A204.1 (cell line): ENCODE measurements at regions not wholly inside any gene's neighbourhood (a gene's known extent, or its start where the extent isn't known, plus 50 kb on each side); places are given as distances from the start of the nearest gene placed in this dataset.

Experiments used
- FAIRE-seq: peaks from 2 replicates; lab custom pipeline; 2012; peaks lifted over from hg19 to GRCh38; lab: Jason Lieb, UNC

DNA sequence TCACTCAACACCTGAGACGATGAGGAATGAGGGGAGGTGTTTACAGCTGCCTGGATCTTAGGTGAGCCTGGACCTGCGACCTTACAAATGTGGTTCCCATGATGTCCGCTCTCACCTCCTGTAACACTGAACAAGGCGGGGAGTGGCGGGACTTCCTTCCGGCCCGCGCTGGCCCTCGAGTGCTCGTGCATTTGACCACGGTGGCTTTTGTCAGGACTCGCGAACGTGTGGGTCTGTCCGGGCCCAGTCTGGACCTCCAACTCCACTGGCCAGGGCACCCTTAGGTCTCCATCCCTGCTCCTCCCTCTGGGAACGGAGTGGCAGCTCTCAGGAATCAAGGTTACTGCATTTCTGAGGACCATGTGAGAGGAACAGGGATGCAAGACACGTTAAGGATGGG is 263.0 kb upstream of the SALL3 start:
- no peak for FAIRE-seq

DNA sequence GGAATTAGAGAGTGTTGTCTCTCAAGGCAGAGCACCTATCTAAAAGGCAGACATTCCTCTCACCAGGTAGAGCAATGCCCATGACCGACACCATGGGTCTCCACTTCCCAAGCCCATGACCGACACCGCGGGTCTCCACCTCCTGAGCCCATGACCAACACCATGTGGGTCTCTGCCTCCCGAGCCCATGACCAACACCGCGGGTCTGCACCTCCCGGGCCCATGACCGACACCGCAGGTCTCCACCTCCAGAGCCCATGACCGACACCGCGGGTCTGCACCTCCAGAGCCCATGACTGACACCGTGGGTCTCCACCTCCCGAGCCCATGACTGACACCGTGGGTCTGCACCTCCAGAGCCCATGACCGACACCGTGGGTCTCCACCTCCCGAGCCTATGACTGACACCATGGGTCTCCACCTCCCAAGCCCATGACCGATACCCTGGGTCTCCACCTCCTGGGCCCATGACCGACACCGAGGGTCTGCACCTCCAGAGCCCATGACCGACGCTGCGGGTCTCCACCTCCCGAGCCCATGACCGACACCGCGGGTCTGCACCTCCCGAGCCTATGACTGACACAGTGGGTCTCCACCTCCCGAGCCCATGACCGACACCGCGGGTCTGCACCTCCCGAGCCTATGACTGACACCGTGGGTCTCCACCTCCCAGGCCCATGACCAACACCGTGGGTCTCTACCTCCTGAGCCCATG is 262.4 kb upstream of the SALL3 start:
- no peak for FAIRE-seq

DNA sequence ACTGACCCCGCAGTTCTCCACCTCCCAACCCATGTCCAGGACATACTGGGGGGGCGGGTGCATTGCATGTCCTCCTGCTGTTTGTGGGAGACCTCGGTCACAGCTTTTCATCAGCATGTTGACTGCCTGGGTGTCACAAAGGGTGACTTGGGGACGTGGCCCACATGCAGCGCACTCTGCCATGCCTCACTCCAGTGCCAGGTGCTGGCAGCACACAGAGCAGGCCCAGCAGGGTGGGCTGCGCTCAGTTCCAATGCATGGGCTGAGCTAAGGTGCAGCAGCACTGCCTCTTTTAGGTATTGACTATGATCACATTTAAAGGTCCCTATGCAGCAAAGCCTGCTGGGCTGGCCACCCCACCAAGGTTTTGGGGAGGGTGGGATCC is 261.9 kb upstream of the SALL3 start:
- FAIRE-seq: no peak

DNA sequence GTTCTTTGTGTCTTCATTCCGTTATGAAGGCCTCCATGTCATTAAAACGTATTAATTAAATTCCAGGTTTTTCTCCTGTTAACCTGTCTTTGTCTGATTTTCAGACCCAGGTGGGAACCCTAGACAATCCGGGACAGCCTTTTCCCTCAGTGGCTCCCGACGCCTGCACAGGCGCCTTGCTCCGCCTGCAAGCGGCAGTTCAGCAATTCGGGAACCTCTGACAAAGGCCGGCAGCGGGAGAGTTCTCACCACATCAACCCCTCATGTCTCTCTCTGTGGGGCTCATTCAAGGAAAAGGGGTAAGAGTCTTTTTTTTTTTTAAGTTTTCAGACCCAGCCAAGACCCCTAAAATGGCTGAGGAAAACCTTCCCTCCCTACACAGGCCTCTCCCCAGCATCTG is 259.8 kb upstream of the SALL3 start:
- FAIRE-seq: no peak

DNA sequence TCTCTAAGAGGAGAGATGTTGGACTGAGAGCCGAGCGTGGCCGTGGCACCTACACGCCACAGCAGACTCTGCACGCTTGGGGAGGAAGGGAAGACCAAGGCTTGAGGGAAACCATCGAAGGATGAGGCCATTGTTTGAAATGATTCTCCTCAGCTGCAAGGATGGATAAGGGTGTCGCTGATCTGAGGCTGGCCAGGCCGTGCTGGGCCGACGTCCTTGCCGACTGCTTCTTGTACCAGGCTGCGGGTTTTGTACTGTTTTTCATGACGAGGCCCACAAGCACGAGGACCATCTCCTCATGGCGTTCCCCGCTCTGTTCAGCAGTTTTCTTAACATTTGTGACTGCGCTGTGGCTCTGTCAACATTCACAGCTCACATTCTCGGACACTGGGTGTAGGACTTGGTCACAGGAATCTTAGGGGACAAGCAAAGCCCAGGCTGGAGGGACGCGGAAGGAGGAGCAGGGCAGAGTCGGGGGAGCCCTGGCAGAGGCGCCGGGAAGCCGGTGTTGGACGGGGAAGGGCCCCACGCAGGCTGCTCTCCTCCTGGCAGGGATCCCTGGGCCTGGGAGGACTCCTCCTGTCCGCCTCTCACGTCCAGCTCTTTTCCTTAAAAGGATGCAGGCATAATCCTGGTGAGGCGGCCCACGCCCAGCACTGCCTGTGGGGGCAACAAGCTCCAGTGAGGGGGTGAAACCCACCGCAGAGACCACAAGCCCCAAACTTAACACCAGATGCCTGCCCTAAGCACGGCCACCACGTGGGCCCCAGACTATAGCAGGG is 259.0 kb upstream of the SALL3 start:
- FAIRE-seq: no peak

DNA sequence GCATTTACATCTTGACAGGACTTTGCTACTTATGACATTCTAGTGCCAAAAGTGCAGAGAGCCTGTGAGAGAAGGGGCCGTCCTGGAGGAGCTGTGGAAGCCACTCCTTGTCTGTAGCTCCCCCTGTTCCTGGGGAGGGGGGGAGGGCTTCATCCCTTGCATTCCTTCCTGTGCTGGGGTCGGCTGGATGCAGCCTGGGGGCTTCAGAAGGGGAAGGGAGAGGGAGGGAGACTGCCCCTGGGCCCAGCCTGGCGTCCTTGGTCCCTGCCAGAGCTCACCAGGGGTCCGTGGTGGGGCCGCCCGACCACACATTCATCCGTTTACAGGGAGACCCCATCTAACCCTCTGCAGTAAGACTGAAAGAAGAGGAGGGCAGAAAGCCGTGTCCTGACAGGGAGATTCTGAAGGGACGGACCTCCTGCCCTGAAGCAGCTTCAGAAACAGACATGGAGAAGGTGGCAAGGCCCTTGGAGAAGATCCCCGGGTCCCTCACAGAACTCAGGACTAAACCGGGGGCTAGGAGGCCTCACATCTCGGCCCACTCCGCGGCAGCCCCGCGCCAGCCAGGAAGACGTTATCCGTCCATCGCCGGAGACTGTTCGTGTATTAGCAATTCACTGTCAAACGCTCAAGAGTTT is 258.3 kb upstream of the SALL3 start:
- no peak for FAIRE-seq

DNA sequence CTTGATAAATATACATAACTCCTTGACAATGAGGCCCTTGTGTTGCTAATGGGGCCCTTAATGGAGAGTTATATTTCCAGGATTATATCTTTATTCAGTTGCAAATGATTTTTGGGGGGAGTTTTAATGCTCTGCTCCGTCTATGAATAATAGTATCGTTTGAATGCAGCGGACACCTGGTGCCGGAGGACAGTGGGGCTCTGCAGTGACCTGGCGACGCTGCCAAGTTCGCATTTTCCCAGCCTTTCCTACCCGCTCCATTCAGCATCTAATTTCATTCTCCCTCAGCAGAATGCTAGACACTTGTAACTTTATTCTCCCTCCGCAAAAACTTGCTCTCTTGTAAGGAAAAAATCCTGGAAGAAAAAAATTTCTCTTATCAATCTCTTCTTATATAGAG is 257.6 kb upstream of the SALL3 start:
- FAIRE-seq: no peak

DNA sequence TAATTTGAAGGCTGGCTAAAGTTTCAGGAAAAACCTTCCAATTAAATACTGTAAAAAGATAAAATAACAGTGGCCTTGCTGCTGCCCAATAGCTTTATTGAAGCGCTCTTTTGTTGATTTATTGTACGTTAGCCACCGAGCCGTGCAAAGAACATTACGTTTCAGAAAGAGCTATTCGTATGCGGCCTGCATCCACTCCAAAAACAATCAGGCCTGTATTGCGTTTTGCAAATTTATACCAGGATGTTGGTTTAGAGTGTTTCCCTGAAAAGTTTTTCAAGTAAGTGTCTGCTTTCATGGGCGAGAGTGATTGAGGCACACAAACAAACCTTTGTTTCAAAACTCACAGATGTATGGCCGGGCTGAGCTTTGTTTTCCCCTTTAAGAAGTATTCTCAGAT is 257.2 kb upstream of the SALL3 start:
- no peak for FAIRE-seq

DNA sequence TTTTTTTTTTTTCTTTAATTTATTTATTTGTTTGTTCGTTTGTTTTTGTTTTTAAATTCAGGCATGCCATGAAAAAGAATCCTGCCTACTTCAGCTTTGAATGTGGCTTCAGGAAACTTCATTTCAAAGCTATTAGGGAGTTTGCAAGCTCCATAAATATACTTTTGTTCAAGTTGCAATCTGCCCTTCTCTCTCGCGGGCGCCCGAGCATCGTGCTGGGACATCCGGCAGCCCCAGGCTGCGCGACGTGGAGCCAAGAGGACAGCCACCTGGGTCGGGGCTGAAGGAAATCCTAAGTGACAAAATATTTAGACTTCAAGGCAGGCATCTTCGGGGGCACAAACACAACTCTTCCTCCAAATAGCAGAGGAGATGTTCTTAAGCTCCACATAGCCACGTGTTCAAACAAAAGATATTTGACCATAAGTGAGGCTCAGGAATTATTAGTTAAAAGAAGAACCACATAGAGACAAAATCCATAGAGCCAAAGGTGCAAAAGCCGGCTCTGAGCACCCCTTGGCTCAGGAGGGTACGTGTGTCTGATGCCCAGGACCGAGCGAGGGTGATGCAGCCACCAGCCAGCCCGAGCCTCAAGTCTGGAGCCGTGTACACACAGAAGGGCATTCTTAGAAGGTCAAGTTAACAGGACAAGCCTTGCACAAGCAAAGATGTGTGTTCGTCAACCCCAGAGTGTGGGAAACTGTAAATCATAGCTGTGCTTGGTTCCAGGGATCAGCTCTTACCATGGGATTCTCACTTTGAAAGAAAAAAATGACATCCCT is 256.5 kb upstream of the SALL3 start:
- FAIRE-seq: no peak

DNA sequence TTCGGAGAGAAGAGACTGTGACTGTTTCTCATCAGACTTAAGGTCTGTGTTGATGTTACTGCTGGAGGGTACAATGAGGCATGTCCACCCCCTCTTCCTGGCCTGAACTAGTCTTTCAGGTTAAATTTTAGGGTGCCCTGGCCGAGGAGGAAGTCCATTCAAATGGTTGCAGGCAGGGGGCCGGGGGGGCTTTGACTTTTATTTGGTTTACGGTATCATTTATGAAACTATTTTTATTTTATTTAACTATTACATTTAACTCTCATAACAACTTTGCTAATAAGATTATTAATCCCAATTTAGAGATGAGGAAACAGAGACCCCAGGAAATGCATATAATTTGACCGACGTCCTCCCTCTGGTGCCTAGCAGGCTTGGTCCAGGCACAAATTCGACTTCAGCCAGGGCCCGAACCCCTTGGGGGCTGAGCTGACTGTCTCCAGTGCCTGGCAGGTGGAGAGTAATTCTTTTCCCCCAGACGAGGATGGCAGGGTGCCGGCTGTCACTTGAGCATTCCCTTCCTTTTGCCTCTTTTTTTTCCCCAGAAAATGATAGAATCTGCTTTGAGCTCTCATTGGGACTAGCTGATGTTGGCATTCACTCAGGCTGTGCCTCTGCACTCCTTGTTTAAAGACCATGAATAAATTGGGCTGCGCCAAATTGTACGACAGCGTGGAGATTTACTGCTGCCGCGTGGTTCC is 255.3 kb upstream of the SALL3 start:
- no peak for FAIRE-seq

DNA sequence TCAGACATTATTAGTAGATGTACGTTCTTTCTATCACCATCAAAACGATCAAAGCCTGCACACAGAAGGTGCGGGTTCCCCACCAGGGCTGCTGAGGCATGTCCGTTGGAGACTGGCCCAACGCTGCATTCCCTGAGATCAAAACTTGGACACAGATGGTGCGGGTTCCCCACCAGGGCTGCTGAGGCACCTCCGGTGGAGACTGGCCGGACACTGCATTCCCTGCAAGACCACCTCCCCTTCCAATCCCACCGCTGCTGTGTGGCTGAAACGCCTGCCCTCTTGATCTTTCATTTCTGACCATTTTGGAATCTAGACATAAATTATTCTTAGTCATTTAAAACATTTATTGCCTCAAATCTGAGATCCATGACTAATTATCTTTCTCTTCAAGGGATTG is 254.2 kb upstream of the SALL3 start:
- no peak for FAIRE-seq

DNA sequence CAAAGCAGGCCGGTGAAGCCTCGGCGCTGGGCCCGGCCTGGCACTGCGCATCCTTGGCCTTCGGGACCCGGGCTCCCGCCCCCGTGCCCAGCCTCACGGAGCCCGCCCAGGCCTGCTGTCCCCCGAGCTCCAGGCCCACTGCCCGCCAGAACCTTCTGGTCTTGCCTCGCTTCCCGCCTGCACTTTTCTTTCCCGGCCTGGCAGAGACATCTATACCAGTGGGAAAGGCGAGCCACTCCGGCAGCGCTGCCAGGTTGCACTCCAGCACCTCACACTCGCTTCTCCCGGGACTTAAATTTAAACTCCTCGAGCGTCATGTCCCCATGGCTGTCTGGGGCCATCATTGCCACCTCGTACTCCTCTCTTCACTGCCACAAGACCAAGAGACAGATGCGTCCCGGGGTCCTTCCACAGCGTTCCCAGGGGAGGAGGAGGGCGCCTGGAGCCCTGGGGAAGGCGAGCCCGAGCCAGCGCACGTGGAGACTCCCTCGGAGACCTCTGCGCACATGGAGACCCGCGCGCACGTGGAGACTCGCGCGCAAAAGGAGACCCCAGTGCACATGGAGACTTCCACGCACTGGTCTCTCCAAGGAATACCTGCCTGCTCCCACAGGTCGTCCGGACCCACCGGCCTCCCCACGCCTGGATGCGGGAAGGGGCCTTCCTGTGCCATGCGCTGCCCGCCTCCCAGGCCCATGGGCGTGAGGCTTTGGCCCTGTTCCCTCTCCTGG is 253.1 kb upstream of the SALL3 start:
- FAIRE-seq: no peak

DNA sequence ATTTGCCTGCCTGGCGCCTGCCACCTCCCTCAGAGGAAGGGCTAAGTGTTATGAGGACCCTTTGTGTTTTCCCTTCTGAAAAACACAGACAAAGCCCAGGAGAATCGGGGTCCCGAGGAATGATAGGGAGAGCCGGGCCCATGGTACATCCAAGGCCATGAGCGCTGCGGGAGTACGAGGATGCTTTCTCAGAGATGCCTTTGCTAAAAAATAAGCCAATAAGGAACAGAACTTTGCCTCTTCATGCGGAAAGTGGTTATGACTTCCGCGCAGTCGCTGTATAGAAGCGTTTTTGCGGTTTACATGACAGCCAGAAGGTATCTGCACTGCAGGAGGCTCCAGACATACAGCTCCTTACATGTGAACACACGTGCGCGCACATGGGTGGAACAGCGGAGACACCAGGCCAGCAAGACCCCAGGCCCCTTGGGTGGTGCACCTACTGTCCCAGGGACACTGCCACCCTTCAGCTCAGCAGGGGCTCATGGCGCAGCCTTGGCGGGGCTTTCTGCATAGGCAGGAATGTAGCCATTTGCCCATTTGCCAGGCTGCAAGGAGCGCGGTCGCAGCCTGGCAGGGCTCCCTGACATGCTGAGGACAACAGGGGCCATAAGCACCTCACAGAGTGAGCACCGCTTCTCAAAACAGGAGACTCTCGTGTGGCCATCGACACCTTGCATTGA is 252.4 kb upstream of the SALL3 start:
- FAIRE-seq: no peak

DNA sequence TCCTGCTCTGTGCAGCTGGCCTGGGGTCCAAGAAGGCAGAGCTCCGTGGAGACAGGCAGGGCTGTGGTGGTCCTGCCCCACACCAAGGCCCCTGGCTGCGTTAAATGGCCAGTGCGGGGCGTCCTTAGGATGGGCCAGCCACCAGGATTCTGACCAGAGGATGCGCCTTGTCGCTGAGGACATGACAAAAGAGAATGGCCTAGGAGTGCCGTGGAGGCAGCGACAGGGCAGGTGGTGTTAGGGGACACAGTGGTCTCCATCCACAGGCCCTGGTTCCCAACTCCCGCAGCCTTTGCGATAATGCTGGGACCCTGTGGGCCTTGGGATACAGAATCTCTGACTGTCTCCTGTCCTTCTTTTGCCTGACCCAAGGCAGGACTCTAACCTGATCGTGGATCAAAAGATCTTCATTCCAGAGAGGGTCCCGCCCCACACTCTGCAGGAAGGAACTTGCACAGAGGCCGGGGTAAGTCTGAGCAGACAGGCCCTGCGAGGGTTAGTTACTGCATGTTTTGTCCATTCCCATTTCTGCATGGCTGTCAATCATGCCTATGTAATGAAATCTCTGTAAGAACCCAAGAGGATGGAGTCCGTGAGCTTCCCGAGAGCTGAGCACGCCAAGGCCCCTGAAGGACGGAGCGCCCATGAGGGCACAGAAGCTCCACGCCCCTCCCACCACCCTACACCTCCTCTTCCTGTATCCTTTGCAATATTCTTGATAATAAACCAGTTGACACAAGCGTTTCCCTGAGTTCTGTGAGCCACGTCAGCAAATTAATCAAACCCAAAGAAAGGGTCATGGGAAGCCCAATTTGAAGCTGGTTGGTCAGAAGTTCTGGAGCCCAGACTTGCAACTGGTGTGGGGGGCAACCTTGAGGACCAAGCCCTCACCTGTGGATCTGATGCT is 251.5 kb upstream of the SALL3 start:
- no peak for FAIRE-seq

DNA sequence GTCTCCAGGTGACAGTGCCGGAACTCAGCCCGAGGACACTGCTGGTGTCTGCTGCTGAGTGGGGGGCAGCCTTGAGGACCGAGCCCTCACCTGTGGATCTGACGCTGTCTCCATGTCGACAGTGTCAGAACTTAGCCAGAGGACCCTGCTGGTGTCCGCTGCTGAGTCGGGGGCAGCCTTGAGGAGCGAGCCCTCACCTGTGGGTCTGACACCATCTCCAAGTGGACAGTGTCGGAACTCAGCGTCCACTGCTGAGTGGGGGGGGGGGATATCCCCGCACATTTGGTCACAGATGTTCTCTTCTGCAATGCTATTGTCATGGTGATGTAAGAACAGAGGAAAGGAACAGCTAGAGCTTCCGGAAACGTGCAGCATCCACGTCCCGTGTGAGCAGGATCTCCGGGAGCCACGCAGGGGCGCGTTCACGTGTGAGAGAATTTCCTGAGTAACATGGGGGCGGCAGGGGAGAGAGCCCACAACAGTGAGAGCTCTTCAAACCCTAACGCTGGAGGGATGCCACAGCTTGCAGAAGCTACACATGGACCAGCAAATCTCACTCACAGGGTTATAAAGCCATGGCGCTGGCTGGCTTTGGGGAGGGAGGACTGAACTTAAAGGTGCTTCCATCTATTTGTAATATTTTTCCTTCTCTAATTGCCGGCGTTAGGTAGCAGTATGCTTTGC is 250.7 kb upstream of the SALL3 start:
- FAIRE-seq: no peak

DNA sequence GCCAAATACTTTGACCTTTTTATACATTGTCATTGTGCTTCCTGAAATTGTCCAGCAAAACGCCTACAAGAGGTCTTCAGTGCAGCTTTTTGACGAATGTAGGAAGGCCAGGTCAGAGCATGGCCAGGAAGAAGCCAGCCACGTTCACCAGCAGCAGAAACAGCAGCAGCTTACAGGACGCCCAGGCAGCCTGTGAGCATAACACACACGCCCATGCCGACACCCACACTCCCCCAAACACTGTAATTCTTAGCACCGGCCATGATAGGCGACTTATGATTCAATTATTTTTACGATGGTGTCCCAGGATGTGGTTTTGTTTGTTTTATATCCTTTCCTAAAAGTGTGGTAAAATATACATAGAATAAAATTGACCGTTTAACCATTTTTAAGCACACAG is 249.1 kb upstream of the SALL3 start:
- no peak for FAIRE-seq

DNA sequence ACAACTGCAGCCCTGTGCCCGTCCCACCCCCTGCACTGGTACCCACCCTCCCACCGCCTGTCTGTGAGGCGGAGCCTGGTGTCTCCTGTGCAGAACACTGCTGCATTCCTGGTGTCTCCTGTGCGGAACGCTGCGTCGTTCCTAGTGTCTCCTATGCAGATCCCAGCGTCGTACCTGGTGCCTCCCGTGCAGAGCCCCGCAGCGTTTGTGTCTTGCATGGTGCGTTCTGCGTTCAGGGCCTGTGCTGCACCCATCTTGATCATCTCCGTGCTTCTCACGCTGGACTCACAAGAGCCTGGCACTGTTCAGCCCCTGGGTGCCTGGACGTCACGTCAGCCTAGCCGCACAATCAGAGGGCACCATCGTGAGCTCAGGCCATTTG is 248.6 kb upstream of the SALL3 start:
- no peak for FAIRE-seq

DNA sequence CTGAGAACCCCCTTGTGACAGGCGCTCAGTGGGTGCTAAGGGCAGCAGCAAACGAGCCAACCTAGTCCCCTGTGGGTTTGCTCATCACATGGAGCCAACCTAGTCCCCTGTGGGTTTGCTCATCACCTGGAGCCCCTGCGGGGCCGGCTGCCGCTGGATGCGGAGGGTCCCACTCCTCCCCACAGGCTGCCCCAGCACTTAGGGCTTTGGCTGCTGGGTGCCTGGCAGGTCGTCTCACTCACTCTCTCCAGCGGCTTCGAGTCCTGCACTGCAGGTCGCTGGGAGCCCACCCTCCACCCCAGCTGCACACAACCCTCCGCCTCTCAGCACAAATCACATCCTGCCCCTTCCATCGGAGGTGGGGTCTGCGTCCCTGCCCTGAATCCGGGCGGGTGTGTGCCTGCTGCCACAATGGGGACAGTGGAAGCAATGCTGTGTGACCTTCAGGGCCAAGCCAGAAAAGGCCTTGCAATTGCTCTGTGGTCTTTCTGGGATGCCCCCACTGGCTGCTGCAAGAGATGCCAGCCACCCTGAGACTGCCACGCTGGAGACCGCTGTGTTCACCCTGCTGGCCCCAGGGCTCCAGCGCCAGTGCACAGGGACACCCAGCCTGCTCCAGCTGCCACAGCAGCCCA is 248.1 kb upstream of the SALL3 start:
- FAIRE-seq: no peak
